ENCODE measurements at regions not wholly inside any gene's neighbourhood (a gene's known extent, or its start where the extent isn't known, plus 50 kb on each side); places are given as distances from the start of the nearest gene placed in this dataset.

DNA sequence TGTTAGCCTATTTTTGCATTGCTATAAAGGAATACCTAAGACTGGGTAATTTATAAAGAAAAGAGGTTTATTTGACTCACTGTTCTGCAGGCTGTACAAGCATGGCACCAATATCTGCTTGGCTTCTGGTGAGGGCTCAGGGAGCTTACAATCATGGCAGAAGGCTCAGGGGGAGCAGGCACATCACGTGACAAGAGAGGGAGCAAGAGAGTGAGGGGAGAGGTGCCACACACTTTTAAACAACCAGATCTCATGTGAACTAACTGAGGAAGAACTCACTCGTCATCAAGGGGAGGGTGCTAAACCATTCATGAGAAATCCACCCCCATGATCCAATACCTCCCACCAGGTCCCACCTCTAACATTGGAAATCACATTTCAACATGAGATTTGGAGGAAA is 73.9 kb upstream of the ADCY1 start:
- Histone ChIP-seq H3K4me1 (no peaks in the 10 kb centered on the region), H3K27ac (replicated peaks) (no peak overlapping the region), H3K36me3 (no peaks in the 10 kb centered on the region), H3K27me3 (ENCODE audit: low read depth) (peaks cover 25% of the 10 kb centered on the region), H3K4me3 (no peak overlapping the region), H3K9me3 (replicated peaks) (peaks cover 15% of the 10 kb centered on the region)
- TF ChIP-seq, protein P1, sequence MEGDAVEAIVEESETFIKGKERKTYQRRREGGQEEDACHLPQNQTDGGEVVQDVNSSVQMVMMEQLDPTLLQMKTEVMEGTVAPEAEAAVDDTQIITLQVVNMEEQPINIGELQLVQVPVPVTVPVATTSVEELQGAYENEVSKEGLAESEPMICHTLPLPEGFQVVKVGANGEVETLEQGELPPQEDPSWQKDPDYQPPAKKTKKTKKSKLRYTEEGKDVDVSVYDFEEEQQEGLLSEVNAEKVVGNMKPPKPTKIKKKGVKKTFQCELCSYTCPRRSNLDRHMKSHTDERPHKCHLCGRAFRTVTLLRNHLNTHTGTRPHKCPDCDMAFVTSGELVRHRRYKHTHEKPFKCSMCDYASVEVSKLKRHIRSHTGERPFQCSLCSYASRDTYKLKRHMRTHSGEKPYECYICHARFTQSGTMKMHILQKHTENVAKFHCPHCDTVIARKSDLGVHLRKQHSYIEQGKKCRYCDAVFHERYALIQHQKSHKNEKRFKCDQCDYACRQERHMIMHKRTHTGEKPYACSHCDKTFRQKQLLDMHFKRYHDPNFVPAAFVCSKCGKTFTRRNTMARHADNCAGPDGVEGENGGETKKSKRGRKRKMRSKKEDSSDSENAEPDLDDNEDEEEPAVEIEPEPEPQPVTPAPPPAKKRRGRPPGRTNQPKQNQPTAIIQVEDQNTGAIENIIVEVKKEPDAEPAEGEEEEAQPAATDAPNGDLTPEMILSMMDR (IDR thresholded peaks at IDR 0.05; ENCODE audit: borderline replicate concordance) = no peak
- no peak for DNase-seq
- intact Hi-C loops (cut with micrococcal nuclease) = no loop called here

- Histone ChIP-seq H3K4me3 (no peak overlapping the region), H3K36me3 (no peaks in the 10 kb centered on the region), H3K27ac (replicated peaks) (no peak overlapping the region), H3K4me1 (no peaks in the 10 kb centered on the region), H3K9me3 (replicated peaks) (peaks cover 26% of the 10 kb centered on the region), H3K27me3 (ENCODE audit: low read depth) (peaks cover 9% of the 10 kb centered on the region)
- TF ChIP-seq, protein P1 (IDR thresholded peaks at IDR 0.05; ENCODE audit: borderline replicate concordance) = no peak
- intact Hi-C loops (cut with micrococcal nuclease) = loop anchor here (2.0 kb wide), 1 partner anchor 19 kb away; no protein-coding TSS in a partner anchor
- DNase-seq = no peak
Observed at GRCh38 chr7:45501791-45502190, 72.4 kb upstream of the ADCY1 start.

GRCh38 chr7:45506059-45506458 is 68.1 kb upstream of the ADCY1 start:
- Histone ChIP-seq H3K36me3 (no peaks in the 10 kb centered on the region), H3K4me3 (no peak overlapping the region), H3K27me3 (ENCODE audit: low read depth) (no peaks in the 10 kb centered on the region), H3K4me1 (peaks cover 7% of the 10 kb centered on the region), H3K27ac (replicated peaks) (no peak overlapping the region), H3K9me3 (replicated peaks) (peaks cover 37% of the 10 kb centered on the region)
- intact Hi-C loops (cut with micrococcal nuclease) = no loop called here
- DNase-seq = no peak
- TF ChIP-seq, protein P1 (IDR thresholded peaks at IDR 0.05; ENCODE audit: borderline replicate concordance) = no peak

- TF ChIP-seq, protein P1 (IDR thresholded peaks at IDR 0.05; ENCODE audit: borderline replicate concordance) = no peak
- peaks cover 32% of the 10 kb centered on the region for H3K9me3 ChIP-seq (replicated peaks)
- intact Hi-C loops (cut with micrococcal nuclease) = no loop called here
- peaks cover 5% of the 10 kb centered on the region for H3K27me3 ChIP-seq (ENCODE audit: low read depth)
- H3K4me1 ChIP-seq = peaks cover 10% of the 10 kb centered on the region
- no peak overlapping the region for H3K4me3 ChIP-seq
- no peaks in the 10 kb centered on the region for H3K36me3 ChIP-seq
- no peak for DNase-seq
- no peak overlapping the region for H3K27ac ChIP-seq (replicated peaks)
Observed at GRCh38 chr7:45509222-45509621, 64.9 kb upstream of the ADCY1 start.

GRCh38 chr7:45511721-45512597 is 62.2 kb upstream of the ADCY1 start:
- Histone ChIP-seq H3K9me3 (replicated peaks) (peaks cover 11% of the 10 kb centered on the region), H3K27ac (replicated peaks) (no peak overlapping the region), H3K4me1 (peaks cover 10% of the 10 kb centered on the region), H3K4me3 (no peak overlapping the region), H3K36me3 (no peaks in the 10 kb centered on the region), H3K27me3 (ENCODE audit: low read depth) (peaks cover 5% of the 10 kb centered on the region)
- intact Hi-C loops (cut with micrococcal nuclease) = no loop called here
- DNase-seq = no peak
- TF ChIP-seq, protein P1 (IDR thresholded peaks at IDR 0.05; ENCODE audit: borderline replicate concordance) = no peak

Data from left ventricle myocardium inferior (tissue), 1 donor.